ENCODE measurements at regions not wholly inside any gene's neighbourhood (a gene's known extent, or its start where the extent isn't known, plus 50 kb on each side); places are given as distances from the start of the nearest gene placed in this dataset.

- no peak for DNase-seq
Measured at GRCh38 chr18:51654488-51655326, 457.2 kb upstream of the MEX3C start.

- DNase-seq, result no peak
Measured at GRCh38 chr18:51655327-51655698, 457.8 kb upstream of the MEX3C start.

DNA sequence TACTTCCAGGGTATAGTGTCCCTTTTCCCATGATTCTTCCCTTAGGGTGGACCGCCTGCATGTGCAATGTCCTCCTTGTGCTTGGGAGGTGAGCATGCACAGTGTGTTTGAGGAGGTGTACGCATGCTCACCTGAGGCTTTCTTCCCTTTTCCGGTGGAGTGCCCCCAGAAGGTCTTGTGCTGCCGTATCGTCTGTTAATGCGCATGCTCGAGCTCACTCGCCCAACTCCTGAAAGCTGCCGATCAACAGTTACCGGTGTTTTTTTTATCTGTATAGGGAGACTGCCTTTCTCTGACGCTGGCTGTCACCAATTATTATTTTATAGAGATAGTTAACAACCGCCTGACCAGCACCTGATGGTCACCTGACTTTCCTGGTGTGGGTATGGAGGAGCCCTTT, 458.8 kb upstream of the MEX3C start:
- DNase-seq, result no peak

- DNase-seq, result no peak
Measured at GRCh38 chr18:51658436-51658835, 461.0 kb upstream of the MEX3C start.

- no peak for DNase-seq
Measured at GRCh38 chr18:51659781-51660180, 462.3 kb upstream of the MEX3C start.

DNA sequence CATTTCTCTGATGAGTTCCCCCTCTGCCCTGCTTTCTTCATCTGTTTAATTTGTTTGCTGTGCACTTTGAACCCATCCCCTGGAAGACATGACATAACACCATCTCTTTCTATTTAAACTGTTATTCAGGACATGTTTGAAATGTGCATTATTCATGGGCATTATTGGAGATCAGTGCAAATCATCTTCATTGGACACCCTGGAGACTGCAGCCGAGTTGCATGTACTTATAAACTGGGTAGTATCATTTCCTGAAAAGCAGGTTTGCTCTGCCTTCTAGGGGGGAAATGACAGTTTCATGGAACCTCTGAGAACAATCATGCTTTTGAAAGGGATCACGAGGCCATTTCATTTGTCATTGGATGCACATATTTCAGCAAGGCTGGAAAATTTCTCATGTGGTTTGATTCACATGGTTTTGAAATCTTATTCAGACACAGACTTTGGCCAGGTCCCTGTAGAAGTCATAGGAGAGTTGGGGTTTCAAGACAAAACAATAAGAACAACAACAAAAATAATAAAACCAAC, 462.8 kb upstream of the MEX3C start:
- DNase-seq, result no peak

DNA sequence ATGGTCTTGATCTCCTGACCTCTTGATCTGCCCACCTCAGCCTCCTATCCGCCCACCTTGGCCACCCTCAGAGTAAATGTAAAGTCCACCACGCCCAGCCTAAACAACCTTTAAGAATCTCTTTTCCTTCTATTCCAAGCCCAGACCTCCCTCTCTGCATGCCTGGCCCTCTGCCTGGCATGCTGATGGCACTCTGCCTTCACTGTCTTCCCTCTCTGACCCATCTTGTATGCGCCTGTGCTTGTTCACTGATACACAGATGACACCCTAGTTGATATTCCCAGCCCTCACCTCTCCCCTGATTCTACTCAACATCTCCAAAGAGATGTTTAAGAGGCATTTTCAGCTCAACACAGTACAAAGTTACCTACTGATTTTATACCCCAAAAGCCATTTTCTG, 466.8 kb upstream of the MEX3C start:
- no peak for DNase-seq

DNA sequence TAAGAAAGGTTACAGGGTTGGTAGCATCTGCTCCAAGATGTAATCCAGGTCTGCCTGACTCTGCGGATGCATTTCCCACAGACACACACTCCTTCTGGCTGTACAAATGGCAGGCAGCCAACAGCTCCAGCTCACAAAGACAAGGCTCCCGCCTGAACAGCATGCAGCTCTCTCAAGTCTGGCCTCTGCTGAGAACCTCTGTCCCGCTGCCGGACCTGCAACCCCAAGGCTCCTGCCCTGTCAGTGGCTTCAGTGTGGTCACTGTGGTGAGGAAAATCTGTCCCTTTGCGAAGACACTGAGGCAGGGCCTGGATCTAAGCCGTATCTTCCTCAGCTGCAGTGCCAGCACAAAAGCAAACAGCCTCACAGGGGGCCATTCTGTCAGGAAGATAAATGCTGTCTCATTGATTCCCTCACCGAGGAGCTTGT, 469.3 kb upstream of the MEX3C start:
- peak; percentile 32 for DNase-seq

DNA sequence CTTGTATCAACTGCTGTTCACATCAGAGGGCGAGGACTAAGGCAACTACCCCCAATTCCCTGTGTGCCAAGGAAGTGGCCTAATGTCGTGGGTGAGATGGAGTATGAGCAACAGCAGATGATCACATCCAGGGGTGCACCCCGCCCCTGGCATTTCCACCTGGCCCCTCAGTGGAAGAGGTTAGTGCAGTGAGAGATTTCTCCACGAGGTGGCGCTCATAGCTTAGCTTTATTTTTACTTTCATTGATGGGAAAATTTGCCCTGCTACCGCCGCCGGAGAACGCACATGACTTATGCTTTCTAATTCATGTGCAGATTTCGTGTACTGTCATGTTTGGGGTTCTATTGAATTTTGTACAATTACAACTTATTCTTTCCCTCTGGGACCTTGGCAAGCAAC, 470.6 kb upstream of the MEX3C start:
- peak; percentile 35 for DNase-seq

- no peak for DNase-seq
Measured at GRCh38 chr18:51668607-51669006, 471.1 kb upstream of the MEX3C start.

DNA sequence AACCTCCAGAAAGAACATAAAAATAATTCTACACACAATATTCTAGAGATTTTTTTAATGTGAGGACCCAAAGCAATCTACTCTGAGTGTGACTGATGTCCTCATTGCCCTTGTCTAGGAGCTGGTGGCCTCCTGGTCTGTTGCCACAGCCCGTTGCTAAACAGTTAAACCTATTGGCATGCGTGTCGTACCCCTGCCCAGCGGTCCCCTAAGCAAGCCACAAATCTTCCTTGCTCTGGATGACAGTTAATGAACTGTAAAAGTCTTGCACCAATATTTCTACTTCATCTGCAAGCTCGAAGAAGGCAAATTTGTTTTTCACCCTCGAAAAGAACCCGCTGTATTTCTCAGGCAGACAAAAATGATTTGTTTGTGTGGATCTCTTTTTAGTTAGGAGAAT, 489.1 kb upstream of the MEX3C start:
- no peak for DNase-seq

DNA sequence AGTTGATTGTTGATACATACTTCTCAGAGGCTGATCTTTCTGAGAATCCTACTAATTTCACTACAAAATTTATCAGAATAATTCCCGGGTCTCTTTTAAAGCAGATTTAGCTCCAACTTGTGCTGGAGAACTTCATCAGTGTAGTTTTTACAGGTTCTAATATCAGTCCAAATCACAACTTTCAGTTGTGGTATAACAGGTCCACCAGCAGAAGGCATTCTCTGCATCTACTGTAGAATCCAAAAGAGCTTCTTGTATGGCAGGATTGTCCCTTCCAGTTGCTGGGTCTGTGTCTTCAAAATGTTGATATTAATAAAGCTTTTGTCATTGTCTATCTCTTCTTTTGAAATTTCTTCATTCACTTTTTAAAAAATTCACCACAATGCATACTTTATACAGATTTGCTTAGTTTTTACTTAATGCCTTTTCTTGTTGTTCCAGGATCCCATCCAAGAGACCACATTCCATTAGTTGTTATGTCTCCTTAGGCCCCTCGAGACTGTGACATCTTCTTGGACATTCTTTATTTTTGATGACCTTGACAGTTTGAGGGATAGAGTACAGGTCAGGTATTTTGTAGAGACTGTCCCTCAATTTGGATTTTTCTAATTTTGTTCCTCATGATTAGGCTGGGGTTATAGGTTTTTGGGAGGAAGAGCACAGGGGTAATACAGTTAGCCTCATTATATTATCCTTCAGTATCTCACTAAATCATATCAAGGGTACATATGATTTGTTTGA, 490.5 kb upstream of the MEX3C start:
- DNase-seq, result no peak

GRCh38 chr18:51692612-51693011, 495.1 kb upstream of the MEX3C start:
- DNase-seq, result no peak

DNA sequence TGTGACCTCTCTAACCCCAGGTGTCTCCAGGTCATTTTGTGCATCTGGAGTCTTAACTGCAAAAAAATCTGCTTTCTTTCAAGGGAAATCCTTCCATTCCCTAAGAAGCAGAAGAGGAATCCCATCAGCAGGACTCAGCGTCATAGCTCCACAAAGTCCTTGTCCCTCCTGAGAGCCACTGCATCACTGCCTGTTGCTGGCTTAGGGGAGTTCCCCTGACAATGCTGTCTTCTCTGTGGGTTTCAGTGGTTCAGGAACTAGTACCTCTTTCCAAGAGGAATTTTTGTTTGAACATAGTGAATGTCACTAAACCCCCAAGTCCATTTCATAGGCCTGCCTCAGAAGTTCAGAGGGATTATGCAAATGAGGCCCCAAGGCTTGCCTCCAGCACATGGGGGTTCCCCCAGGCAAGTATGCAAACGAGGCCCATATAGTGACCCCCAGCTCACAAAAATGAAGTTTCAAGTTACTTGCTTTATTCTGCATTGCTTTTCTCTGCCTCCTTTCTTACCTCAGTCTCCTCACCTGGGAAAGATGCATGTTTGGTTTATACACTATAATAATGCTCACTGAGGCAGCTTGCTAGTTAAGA, 513.9 kb upstream of the MEX3C start:
- DNase-seq, result no peak

DNA sequence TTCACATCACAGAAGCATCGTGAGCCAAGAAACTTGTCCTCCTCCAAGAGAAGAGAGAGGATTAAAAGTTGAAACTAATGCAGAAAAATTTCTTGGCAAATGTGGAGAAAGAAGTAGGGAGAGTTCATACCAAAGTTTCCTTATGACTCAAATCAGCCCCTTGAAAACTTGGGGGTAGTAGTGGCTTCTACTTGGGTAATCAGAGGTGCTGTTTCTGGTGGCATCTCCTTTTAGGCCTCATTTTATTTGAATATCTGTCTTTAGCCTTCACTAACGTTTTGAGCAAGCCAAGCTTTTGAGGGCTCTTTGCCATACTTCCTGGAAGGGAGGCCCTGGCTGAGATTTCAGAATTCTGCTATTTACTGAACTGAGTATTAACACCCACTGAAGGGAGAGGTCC, 515.3 kb upstream of the MEX3C start:
- no peak for DNase-seq

DNA sequence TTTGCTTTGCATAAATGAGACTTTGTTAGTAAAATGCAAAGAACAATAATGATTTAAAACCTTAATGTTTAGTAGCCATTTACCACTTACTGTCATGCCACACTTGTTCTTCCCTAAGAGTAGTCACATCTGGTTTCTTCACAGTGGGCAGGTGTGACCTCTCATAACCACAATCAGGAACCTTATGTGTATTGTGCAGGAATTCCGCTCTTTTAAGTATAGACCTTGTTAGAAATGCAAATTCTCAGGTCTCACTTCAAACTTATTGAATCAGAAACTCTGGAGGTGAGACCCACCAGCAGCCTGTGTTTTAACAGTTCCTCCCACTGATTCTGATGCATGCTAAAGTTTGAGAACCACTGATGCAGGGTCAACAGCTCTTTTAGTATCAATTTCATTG, 518.8 kb upstream of the MEX3C start:
- no peak for DNase-seq

DNA sequence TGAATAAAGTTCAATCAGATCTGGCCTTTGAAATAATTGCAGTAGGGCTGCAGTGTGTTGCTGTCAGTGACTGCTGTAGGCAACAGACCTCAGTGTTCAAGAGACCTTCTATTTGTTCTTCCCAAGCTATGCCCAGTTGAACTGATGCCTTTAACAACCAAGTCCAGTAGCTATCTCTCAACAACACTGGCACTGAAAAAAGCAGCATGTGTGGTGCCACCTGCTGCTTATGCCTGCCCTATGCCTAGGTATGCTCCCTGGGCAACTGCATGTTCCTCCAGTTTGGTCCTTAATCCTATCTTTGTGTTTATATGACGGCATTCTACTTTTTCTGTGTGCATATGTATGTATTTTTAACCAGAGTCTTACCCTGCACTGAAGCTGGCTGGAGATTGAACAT, 523.9 kb upstream of the MEX3C start:
- no peak for DNase-seq

- DNase-seq, result no peak
Measured at GRCh38 chr18:51721996-51722395, 524.5 kb upstream of the MEX3C start.

DNA sequence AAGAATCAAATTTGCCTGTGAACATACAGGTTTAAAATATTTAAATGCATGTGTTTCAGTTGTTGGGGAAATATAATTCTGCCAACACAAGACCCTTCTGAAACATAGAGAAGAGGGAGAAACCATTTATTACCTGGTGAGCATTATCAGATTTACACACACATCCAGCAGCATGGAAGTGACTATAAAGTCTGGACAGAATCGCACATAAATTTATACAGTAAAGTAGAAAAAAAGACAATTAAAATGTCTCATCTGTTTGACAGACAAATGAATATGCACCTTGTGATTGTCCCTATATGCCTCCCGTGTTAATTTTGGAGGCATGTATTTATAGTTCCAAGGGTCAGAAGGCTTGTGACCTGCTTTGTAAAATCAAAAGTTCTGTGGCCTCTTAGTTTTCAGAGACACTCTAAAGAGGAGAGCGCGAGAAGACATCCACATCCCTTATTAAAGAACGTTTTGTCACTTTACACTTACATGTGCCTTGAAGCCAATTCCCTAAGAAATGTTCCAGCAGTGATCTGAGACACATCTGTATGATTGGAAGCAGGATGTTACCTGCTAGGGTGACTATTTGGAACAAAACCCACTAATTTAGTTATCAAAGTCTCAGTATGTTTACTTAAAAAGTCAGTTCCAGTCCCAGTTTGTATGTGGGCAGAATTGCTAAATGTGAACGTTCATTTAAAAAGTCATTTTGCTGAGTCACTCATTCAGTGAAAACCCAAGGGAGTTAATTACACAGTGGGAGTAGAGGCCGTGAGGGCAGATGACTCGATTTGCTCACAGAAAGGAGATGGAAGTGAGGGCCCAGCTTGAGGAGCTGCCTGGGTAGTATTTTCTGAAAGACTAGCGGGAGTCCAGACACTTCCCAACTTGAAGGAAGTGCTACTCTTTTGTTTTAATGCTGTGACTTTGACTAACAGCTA, 527.6 kb upstream of the MEX3C start:
- no peak for DNase-seq

DNA sequence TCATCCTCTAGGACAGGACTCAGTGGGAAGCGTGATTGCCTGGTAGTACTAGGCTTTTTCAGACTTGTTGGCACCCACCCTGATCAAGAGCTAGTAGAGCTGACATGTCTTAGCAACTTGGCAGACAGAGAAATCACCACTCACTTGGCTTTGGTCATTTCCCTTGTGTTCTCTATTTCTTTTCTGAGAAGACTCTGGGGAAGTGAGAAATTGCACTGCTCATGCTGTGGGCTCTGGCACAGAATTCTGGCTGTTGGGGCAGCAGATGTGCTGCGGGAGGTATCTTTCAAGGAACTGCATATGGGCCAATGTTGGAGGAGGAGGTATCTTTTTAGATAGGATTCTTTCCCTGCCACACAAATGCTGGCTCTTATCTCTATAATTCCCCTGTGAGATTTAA, 529.1 kb upstream of the MEX3C start:
- no peak for DNase-seq

GRCh38 chr18:51727780-51728179, 530.3 kb upstream of the MEX3C start:
- DNase-seq, result no peak

- no peak for DNase-seq
Measured at GRCh38 chr18:51731070-51731469, 533.6 kb upstream of the MEX3C start.

GRCh38 chr18:51734576-51734975, 537.1 kb upstream of the MEX3C start:
- no peak for DNase-seq

Data from NCI-H774 (cell line).